COLO668 (cell line): ENCODE measurements at regions not wholly inside any gene's neighbourhood (a gene's known extent, or its start where the extent isn't known, plus 50 kb on each side); places are given as distances from the start of the nearest gene placed in this dataset.
A peak's percentile ranks its signal among the peaks of the same experiment; 100 is the strongest.
"Not testable (repeated sequence)": the region's sequence is repeated elsewhere in the genome, so short reads cannot be mapped to it uniquely, and the experiment has no call there.

Experiments
- DNase-seq: peaks from one replicate; lab custom pipeline; 2025; ENCODE audit not compliant: unreplicated experiment; lab: John Stamatoyannopoulos, UW

GRCh38 chr15:98263787-98264186 lies 303.3 kb downstream of the ARRDC4 start:
- DNase-seq: no peak

- DNase-seq: no peak
Measured at GRCh38 chr15:98266295-98266694, 305.8 kb downstream of the ARRDC4 start.

- DNase-seq: no peak
Measured at GRCh38 chr15:98268163-98268562, 307.7 kb downstream of the ARRDC4 start.

- DNase-seq: no peak
Measured at GRCh38 chr15:98272625-98273024, 312.1 kb downstream of the ARRDC4 start.

- no peak for DNase-seq
Measured at GRCh38 chr15:98276018-98276417, 315.5 kb downstream of the ARRDC4 start.

GRCh38 chr15:98277602-98278001 lies 317.1 kb downstream of the ARRDC4 start:
- DNase-seq: no peak

- no peak for DNase-seq
Measured at GRCh38 chr15:98280284-98280975, 319.9 kb downstream of the ARRDC4 start.

GRCh38 chr15:98281130-98281529 lies 320.6 kb downstream of the ARRDC4 start:
- DNase-seq: no peak

- no peak for DNase-seq
Measured at GRCh38 chr15:98282656-98283332, 322.3 kb downstream of the ARRDC4 start.

- no peak for DNase-seq
Measured at GRCh38 chr15:98286200-98286599, 325.7 kb downstream of the ARRDC4 start.

GRCh38 chr15:98286831-98287230 lies 326.3 kb downstream of the ARRDC4 start:
- DNase-seq: no peak

GRCh38 chr15:98288091-98288590 lies 327.6 kb downstream of the ARRDC4 start:
- no peak for DNase-seq

- no peak for DNase-seq
Measured at GRCh38 chr15:98289747-98290146, 329.2 kb downstream of the ARRDC4 start.

GRCh38 chr15:98292442-98293240 lies 332.1 kb downstream of the ARRDC4 start:
- DNase-seq: peak; percentile 32

GRCh38 chr15:98294126-98294525 lies 333.6 kb downstream of the ARRDC4 start:
- DNase-seq: no peak

- not testable (repeated sequence) for DNase-seq
Measured at GRCh38 chr15:98295101-98295759, 334.7 kb downstream of the ARRDC4 start.

- DNase-seq: no peak
Measured at GRCh38 chr15:98296653-98297052, 336.1 kb downstream of the ARRDC4 start.

- no peak for DNase-seq
Measured at GRCh38 chr15:98304371-98304770, 343.9 kb downstream of the ARRDC4 start.

GRCh38 chr15:98308117-98308516 lies 340.2 kb upstream of the IGF1R start:
- DNase-seq: no peak

GRCh38 chr15:98311566-98312188 lies 336.7 kb upstream of the IGF1R start:
- DNase-seq: peak; percentile 74

GRCh38 chr15:98312913-98313312 lies 335.4 kb upstream of the IGF1R start:
- no peak for DNase-seq
